ENCODE measurements at regions not wholly inside any gene's neighbourhood (a gene's known extent, or its start where the extent isn't known, plus 50 kb on each side); places are given as distances from the start of the nearest gene placed in this dataset.

GRCh38 chr13:39858794-39859193, 203.3 kb downstream of the COG6 start:
- H3K9ac ChIP-seq (ENCODE audit: insufficient read depth, low read length, poor library complexity, severe bottlenecking), result no peak overlapping the region
- 93% methylated on average over 2 of the region's 2 CpGs for WGBS (ENCODE audit: insufficient coverage)
- no peaks in the 10 kb centered on the region for H3K4me1 Mint-ChIP-seq
- H3K9me3 ChIP-seq (replicated peaks in 1 of 2; ENCODE audit: control insufficient read depth in 1 of 2, insufficient read depth in 1 of 2, low read length in 2 of 2), result peaks cover 0 to 5% of the 10 kb centered on the region in 2 donors
- peaks cover 3 to 10% (median 5%) of the 10 kb centered on the region in 7 donors for H3K9me3 Mint-ChIP-seq
- no peak overlapping the region for H3K27ac Mint-ChIP-seq
- H3K27ac ChIP-seq (ENCODE audit: low read depth in 1 of 2, low read length in 2 of 2), result no peak overlapping the region
- no peaks in the 10 kb centered on the region for H4K20me1 ChIP-seq (ENCODE audit: insufficient read depth, low read length)
- no peak overlapping the region for H3K4me2 ChIP-seq (replicated peaks; ENCODE audit: extremely low read depth, low read length, poor library complexity, severe bottlenecking)
- H3K27me3 Mint-ChIP-seq (ENCODE audit: low read depth in 3 of 3), result peaks cover 0 to 4% (median 0%) of the 10 kb centered on the region in 3 donors
- H3K4me3 ChIP-seq (replicated peaks in 1 of 3; ENCODE audit: low read depth in 2 of 3, low read length in 3 of 3), result no peak overlapping the region
- no peaks in the 10 kb centered on the region for H3K4me1 ChIP-seq (ENCODE audit: control insufficient read depth in 1 of 2, insufficient read depth in 2 of 2, low read length in 2 of 2)
- intact Hi-C loops (cut with micrococcal nuclease), result no loop called here
- no peak for DNase-seq
- no peaks in the 10 kb centered on the region for H3K79me2 ChIP-seq (ENCODE audit: insufficient read depth, low read length)
- H3K27me3 ChIP-seq (ENCODE audit: control insufficient read depth in 2 of 2, insufficient read depth in 2 of 2, low read length in 2 of 2), result no peaks in the 10 kb centered on the region
- no peak overlapping the region for H2AFZ ChIP-seq (ENCODE audit: insufficient read depth, low read depth, low read length, poor library complexity, severe bottlenecking)
- H3K36me3 Mint-ChIP-seq, result no peaks in the 10 kb centered on the region
- H3K4me3 Mint-ChIP-seq, result no peak overlapping the region
- TF ChIP-seq CTCF (IDR thresholded peaks at IDR 0.05), result no peak
- no peaks in the 10 kb centered on the region for H3K36me3 ChIP-seq (replicated peaks in 1 of 2; ENCODE audit: control insufficient read depth in 1 of 2, insufficient read depth in 2 of 2, low read length in 2 of 2)

- H3K4me3 ChIP-seq (replicated peaks in 1 of 3; ENCODE audit: low read depth in 2 of 3, low read length in 3 of 3), result no peak overlapping the region
- DNase-seq, result no peak
- H3K27ac ChIP-seq (ENCODE audit: low read depth in 1 of 2, low read length in 2 of 2), result no peak overlapping the region
- H3K4me1 Mint-ChIP-seq, result no peaks in the 10 kb centered on the region
- peaks cover 0 to 5% (median 3%) of the 10 kb centered on the region in 7 donors for H3K9me3 Mint-ChIP-seq
- H3K36me3 Mint-ChIP-seq, result no peaks in the 10 kb centered on the region
- H2AFZ ChIP-seq (ENCODE audit: insufficient read depth, low read depth, low read length, poor library complexity, severe bottlenecking), result no peak overlapping the region
- no peak for TF ChIP-seq CTCF (IDR thresholded peaks at IDR 0.05)
- no peak overlapping the region for H3K4me3 Mint-ChIP-seq
- H4K20me1 ChIP-seq (ENCODE audit: insufficient read depth, low read length), result no peaks in the 10 kb centered on the region
- H3K79me2 ChIP-seq (ENCODE audit: insufficient read depth, low read length), result no peaks in the 10 kb centered on the region
- no peaks in the 10 kb centered on the region for H3K36me3 ChIP-seq (replicated peaks in 1 of 2; ENCODE audit: control insufficient read depth in 1 of 2, insufficient read depth in 2 of 2, low read length in 2 of 2)
- no peak overlapping the region for H3K27ac Mint-ChIP-seq
- no CpG with 5 or more reads among the region's 3 CpGs for WGBS (ENCODE audit: insufficient coverage)
- intact Hi-C loops (cut with micrococcal nuclease), result no loop called here
- H3K27me3 Mint-ChIP-seq (ENCODE audit: low read depth in 3 of 3), result peaks cover 0 to 4% (median 0%) of the 10 kb centered on the region in 3 donors
- no peaks in the 10 kb centered on the region for H3K4me1 ChIP-seq (ENCODE audit: control insufficient read depth in 1 of 2, insufficient read depth in 2 of 2, low read length in 2 of 2)
- H3K9ac ChIP-seq (ENCODE audit: insufficient read depth, low read length, poor library complexity, severe bottlenecking), result no peak overlapping the region
- no peak overlapping the region for H3K4me2 ChIP-seq (replicated peaks; ENCODE audit: extremely low read depth, low read length, poor library complexity, severe bottlenecking)
- H3K27me3 ChIP-seq (ENCODE audit: control insufficient read depth in 2 of 2, insufficient read depth in 2 of 2, low read length in 2 of 2), result no peaks in the 10 kb centered on the region
- H3K9me3 ChIP-seq (replicated peaks in 1 of 2; ENCODE audit: control insufficient read depth in 1 of 2, insufficient read depth in 1 of 2, low read length in 2 of 2), result no peaks in the 10 kb centered on the region
Observed at GRCh38 chr13:39859898-39860297, 204.4 kb downstream of the COG6 start.
